ENCODE measurements at regions not wholly inside any gene's neighbourhood (a gene's known extent, or its start where the extent isn't known, plus 50 kb on each side); places are given as distances from the start of the nearest gene placed in this dataset.

GRCh38 chr16:85162478-85163277, 50.4 kb upstream of the CIBAR2 start (continued):
- no peak for TF ChIP-seq MLXIP (CRISPR knock-in tag; IDR thresholded peaks at IDR 0.05; ENCODE audit: borderline replicate concordance)
- TF ChIP-seq, protein P1, sequence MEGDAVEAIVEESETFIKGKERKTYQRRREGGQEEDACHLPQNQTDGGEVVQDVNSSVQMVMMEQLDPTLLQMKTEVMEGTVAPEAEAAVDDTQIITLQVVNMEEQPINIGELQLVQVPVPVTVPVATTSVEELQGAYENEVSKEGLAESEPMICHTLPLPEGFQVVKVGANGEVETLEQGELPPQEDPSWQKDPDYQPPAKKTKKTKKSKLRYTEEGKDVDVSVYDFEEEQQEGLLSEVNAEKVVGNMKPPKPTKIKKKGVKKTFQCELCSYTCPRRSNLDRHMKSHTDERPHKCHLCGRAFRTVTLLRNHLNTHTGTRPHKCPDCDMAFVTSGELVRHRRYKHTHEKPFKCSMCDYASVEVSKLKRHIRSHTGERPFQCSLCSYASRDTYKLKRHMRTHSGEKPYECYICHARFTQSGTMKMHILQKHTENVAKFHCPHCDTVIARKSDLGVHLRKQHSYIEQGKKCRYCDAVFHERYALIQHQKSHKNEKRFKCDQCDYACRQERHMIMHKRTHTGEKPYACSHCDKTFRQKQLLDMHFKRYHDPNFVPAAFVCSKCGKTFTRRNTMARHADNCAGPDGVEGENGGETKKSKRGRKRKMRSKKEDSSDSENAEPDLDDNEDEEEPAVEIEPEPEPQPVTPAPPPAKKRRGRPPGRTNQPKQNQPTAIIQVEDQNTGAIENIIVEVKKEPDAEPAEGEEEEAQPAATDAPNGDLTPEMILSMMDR (CRISPR knock-in tag; IDR thresholded peaks at IDR 0.05): peak; percentile 38
- peak; percentile 19; the same call in 1 of the 2 replicates for TF ChIP-seq ZNF598 (CRISPR knock-in tag; IDR thresholded peaks at IDR 0.05; ENCODE audit: borderline replicate concordance)
- TF ChIP-seq ZFP62 (CRISPR knock-in tag; IDR thresholded peaks at IDR 0.05): no peak
- TF ChIP-seq ZNF335 (CRISPR knock-in tag; IDR thresholded peaks at IDR 0.05): no peak
- TF ChIP-seq, protein P2, sequence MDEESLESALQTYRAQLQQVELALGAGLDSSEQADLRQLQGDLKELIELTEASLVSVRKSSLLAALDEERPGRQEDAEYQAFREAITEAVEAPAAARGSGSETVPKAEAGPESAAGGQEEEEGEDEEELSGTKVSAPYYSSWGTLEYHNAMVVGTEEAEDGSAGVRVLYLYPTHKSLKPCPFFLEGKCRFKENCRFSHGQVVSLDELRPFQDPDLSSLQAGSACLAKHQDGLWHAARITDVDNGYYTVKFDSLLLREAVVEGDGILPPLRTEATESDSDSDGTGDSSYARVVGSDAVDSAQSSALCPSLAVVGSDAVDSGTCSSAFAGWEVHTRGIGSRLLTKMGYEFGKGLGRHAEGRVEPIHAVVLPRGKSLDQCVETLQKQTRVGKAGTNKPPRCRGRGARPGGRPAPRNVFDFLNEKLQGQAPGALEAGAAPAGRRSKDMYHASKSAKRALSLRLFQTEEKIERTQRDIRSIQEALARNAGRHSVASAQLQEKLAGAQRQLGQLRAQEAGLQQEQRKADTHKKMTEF (CRISPR knock-in tag; IDR thresholded peaks at IDR 0.05): no peak
- peak; percentile 77 for TF ChIP-seq UBTF (CRISPR knock-in tag; IDR thresholded peaks at IDR 0.05)
- 0 out of 2 replicates have a peak, but pooled peaks have one; percentile 39 for TF ChIP-seq ZBTB42 (CRISPR knock-in tag; IDR thresholded peaks at IDR 0.05)
- TF ChIP-seq IRF2 (CRISPR knock-in tag; IDR thresholded peaks at IDR 0.05): no peak
- 0 out of 2 replicates have a peak, but pooled peaks have one; percentile 21 for TF ChIP-seq ZNF644 (CRISPR knock-in tag; IDR thresholded peaks at IDR 0.05; ENCODE audit: low read depth)
- peak; percentile 65; the same call in 1 of the 2 replicates for TF ChIP-seq ZBTB7B (CRISPR knock-in tag; IDR thresholded peaks at IDR 0.05)
- TF ChIP-seq ZNF251 (CRISPR knock-in tag; IDR thresholded peaks at IDR 0.05): no peak
- TF ChIP-seq ETV6 (CRISPR knock-in tag; conservative IDR thresholded peaks at IDR 0.05): peak; percentile 43; the same call in 1 of the 2 replicates
- TF ChIP-seq KDM6A (CRISPR knock-in tag; IDR thresholded peaks at IDR 0.05; ENCODE audit: low read depth): no peak
- TF ChIP-seq ARID4A (CRISPR knock-in tag; IDR thresholded peaks at IDR 0.05; ENCODE audit: borderline replicate concordance): peak; percentile 39; the same call in 1 of the 2 replicates
- TF ChIP-seq DRAP1 (CRISPR knock-in tag; IDR thresholded peaks at IDR 0.05): no peak
